Progenitor cell of endocrine pancreas (in vitro differentiated cells): ENCODE measurements at regions not wholly inside any gene's neighbourhood (a gene's known extent, or its start where the extent isn't known, plus 50 kb on each side); places are given as distances from the start of the nearest gene placed in this dataset.

Source experiments
- DNase-seq: peaks from one replicate; pipeline ENCODE4 v3.0.0; 2021; ENCODE audit warnings: low spot score; ENCODE audit not compliant: unreplicated experiment
- H3K27ac Mint-ChIP-seq: 2 replicates; pipeline ENCODE4 v1.8.0; 2021; ENCODE audit warnings: mild to moderate bottlenecking, moderate library complexity, mixed read lengths
- H3K27me3 Mint-ChIP-seq: 2 replicates; pipeline ENCODE4 v1.8.0; 2021; ENCODE audit warnings: mixed read lengths
- H3K36me3 Mint-ChIP-seq: 2 replicates; pipeline ENCODE4 v1.8.0; 2022; ENCODE audit warnings: mixed read lengths; ENCODE audit not compliant: insufficient read depth
- H3K4me1 Mint-ChIP-seq: 2 replicates; pipeline ENCODE4 v1.8.0; 2021; ENCODE audit warnings: low read depth, mixed read lengths
- H3K4me3 Mint-ChIP-seq: 2 replicates; pipeline ENCODE4 v1.8.0; 2021; ENCODE audit warnings: low read depth, mild to moderate bottlenecking, moderate library complexity, mixed read lengths
- H3K9me3 Mint-ChIP-seq: 2 replicates; pipeline ENCODE4 v1.8.0; 2021; ENCODE audit warnings: low read depth, mixed read lengths
- CTCF ChIP-seq: fragments of 200-600 bp; sonication (generic); IDR thresholded peaks from one replicate; pipeline ENCODE4 v1.5.0; 2021; ENCODE audit warnings: antibody characterized with exemption, mild to moderate bottlenecking; ENCODE audit not compliant: unreplicated experiment

DNA sequence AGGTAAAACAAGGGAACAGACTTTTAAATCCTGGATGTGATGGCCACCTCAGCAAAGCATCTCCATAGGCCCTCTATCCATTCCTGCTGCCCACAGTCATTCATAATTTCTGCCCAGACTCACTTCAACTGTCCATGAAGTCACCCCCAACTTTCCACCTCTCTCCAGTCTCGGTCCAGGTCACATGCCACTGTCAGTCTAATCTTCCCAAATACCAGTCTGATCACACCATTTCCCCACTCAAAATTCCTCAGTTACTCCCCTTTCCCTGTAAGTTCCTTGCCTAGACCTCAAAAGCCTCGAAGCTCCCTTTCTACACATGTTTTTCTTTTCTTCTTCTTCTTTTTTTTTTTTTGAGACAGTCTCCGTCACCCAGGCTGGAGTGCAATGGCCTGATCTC lies 51.2 kb upstream of the HOPX start:
- Mint-ChIP-seq H3K27me3 (peaks cover 4% of the 10 kb centered on the region), H3K36me3 (no peaks in the 10 kb centered on the region), H3K4me3 (no peak overlapping the region), H3K9me3 (peaks cover 5% of the 10 kb centered on the region), H3K27ac (no peak overlapping the region), H3K4me1 (peaks cover 2% of the 10 kb centered on the region)
- no peak for DNase-seq
- TF ChIP-seq CTCF: no peak

DNA sequence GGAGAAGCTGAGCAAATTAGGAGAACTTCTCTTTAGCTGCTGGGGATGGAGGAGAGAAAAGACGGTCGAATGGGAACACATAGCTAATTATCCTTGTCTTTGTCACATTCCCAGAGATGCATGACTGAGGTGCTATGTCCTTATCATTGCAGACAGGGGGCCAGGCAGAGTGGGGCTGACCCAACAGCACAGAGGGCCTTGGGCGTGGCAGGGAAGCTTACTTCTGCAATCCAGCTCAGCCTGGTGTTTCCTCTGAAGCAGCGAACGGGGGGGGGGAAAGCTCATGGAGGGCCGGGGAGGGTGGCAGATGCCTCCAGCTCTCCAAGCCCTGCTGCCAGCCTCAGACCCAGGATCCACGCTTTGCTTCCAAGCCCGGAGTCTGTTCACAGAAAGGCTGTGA lies 50.8 kb upstream of the HOPX start:
- H3K27ac Mint-ChIP-seq: no peak overlapping the region
- no peak for DNase-seq
- peaks cover 4% of the 10 kb centered on the region for H3K27me3 Mint-ChIP-seq
- H3K4me1 Mint-ChIP-seq: peaks cover 2% of the 10 kb centered on the region
- H3K36me3 Mint-ChIP-seq: no peaks in the 10 kb centered on the region
- H3K9me3 Mint-ChIP-seq: peaks cover 5% of the 10 kb centered on the region
- TF ChIP-seq CTCF: no peak
- no peak overlapping the region for H3K4me3 Mint-ChIP-seq
